T-cell (primary cell): ENCODE measurements at regions not wholly inside any gene's neighbourhood (a gene's known extent, or its start where the extent isn't known, plus 50 kb on each side); places are given as distances from the start of the nearest gene placed in this dataset.

Experiments used
- ATAC-seq, 4 experiments: fragments of 200-7000 bp in 3 of 4; fragments of 150-1000 bp in 1 of 4; cut with Tn5 transposase; replicated peaks in 1 of 4; 1 replicate in 3 of 4; 2 replicates in 1 of 4; pipeline ENCODE4 v1.10.0; 2021; ENCODE audit warnings: moderate library complexity in 3 of 4, mild to moderate bottlenecking in 2 of 4, moderate number of reproducible peaks in 1 of 4
- CTCF ChIA-PET, 2 donors: fragments of 300-600 bp; sonication (Branson Sonifier 250); formaldehyde crosslinking; loops; one replicate each; lab custom pipeline; 2022; ENCODE audit warnings: antibody characterized with exemption in 2 of 2; lab: Charles Lee
- POLR2A ChIA-PET, 2 donors: fragments of 300-600 bp; sonication (Branson Sonifier 250); formaldehyde crosslinking; loops; one replicate each; lab custom pipeline; 2022; ENCODE audit warnings: antibody characterized with exemption in 2 of 2; lab: Charles Lee
- DNase-seq, 35 experiments: peaks; one replicate each; pipeline versions ENCODE4 v3.0.0 to v3.0.0-alpha.2; 2013 to 2023
- H3K27ac ChIP-seq: one replicate; pipeline ENCODE4 v1.5.1; 2013; ENCODE audit warnings: low read length
- H3K27me3 ChIP-seq, 2 experiments: replicated peaks in 1 of 2; 1 replicate in 1 of 2; 2 replicates in 1 of 2; pipeline versions ENCODE4 v1.6.1 to v1.7.0; 2013; ENCODE audit warnings: low read length in 1 of 2, mixed read lengths in 1 of 2; ENCODE audit not compliant: control insufficient read depth in 2 of 2, insufficient read depth in 2 of 2; ENCODE audit errors: extremely low read depth in 1 of 2
- H3K36me3 ChIP-seq, 2 donors: 1 replicate in 1 of 2; 2 replicates in 1 of 2; pipeline versions ENCODE4 v1.6.1 to v1.7.0; 2013; ENCODE audit warnings: low read length in 1 of 2; ENCODE audit not compliant: control insufficient read depth in 2 of 2, insufficient read depth in 1 of 2; ENCODE audit errors: extremely low read depth in 1 of 2
- H3K4me1 ChIP-seq, 2 experiments: 1 replicate in 1 of 2; 2 replicates in 1 of 2; pipeline versions ENCODE4 v1.6.1 to v1.7.0; 2013; ENCODE audit warnings: low read length in 2 of 2, mixed read lengths in 1 of 2; ENCODE audit not compliant: insufficient read depth in 2 of 2, control insufficient read depth in 1 of 2; ENCODE audit errors: extremely low read depth in 1 of 2
- H3K4me3 ChIP-seq, 2 donors: 1 replicate in 1 of 2; 2 replicates in 1 of 2; pipeline versions ENCODE4 v1.5.1 to v1.7.0; 2013; ENCODE audit warnings: mild to moderate bottlenecking in 2 of 2, low read length in 1 of 2, moderate library complexity in 1 of 2; ENCODE audit not compliant: control insufficient read depth in 1 of 2; ENCODE audit errors: extremely low read depth in 1 of 2
- H3K9me3 ChIP-seq: 2 replicates; pipeline ENCODE4 v1.7.0; 2013
- H3K27ac Mint-ChIP-seq, 2 donors: one replicate each; pipeline ENCODE4 v1.8.0; 2020 to 2021; ENCODE audit warnings: mild to moderate bottlenecking in 2 of 2, mixed read lengths in 2 of 2
- H3K27me3 Mint-ChIP-seq, 2 donors: one replicate each; pipeline ENCODE4 v1.8.0; 2021 to 2022; ENCODE audit warnings: mixed read lengths in 2 of 2
- H3K36me3 Mint-ChIP-seq: one replicate; pipeline ENCODE4 v1.8.0; 2021; ENCODE audit warnings: mixed read lengths
- H3K4me1 Mint-ChIP-seq, 3 donors: one replicate each; pipeline ENCODE4 v1.8.0; 2020 to 2022; ENCODE audit warnings: mixed read lengths in 3 of 3, mild to moderate bottlenecking in 1 of 3
- H3K4me3 Mint-ChIP-seq, 3 donors: one replicate each; pipeline ENCODE4 v1.8.0; 2020 to 2022; ENCODE audit warnings: mild to moderate bottlenecking in 3 of 3, mixed read lengths in 3 of 3, moderate library complexity in 3 of 3
- H3K9me3 Mint-ChIP-seq, 3 donors: one replicate each; pipeline ENCODE4 v1.8.0; 2020 to 2022; ENCODE audit warnings: mixed read lengths in 3 of 3
- WGBS: methylation state at CpG from one replicate; pipeline ENCODE4 v1.1.5; 2013; ENCODE audit warnings: missing lambda C conversion rate; ENCODE audit not compliant: insufficient coverage; 5-methylcytosine and 5-hydroxymethylcytosine counted together

DNA sequence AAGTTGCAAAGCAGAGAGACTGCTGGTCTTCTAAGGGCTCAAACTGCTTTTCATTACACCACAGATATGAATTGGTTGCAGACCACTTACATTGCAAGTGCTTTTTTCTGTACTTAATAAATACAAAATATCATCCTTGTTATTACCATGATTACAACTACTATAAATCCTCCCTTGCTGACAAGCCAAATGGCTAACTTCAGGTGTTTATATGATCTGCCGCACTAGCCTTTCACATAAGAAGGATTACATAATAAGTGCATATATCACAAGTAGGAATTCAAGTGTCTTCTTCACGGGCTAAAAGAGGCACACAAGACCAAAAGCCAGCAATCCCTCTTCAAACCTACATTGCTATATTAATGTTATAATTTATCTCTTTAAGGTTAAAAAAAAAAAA is 373.0 kb downstream of the ZEB2 start:
- H3K36me3 ChIP-seq, result no peaks in the 10 kb centered on the region
- DNase-seq (no peak), ATAC-seq (no peak)
- ChIA-PET POLR2A (no interaction called here), CTCF (no interaction called here)
- WGBS, result no CpG with 5 or more reads among the region's 2 CpGs
- Mint-ChIP-seq H3K27ac (no peak overlapping the region), H3K36me3 (peaks cover 17% of the 10 kb centered on the region), H3K9me3 (no peaks in the 10 kb centered on the region), H3K4me3 (no peak overlapping the region), H3K27me3 (no peaks in the 10 kb centered on the region), H3K4me1 (no peaks in the 10 kb centered on the region)
- H3K27me3 ChIP-seq, result no peaks in the 10 kb centered on the region
- H3K4me1 ChIP-seq, result no peaks in the 10 kb centered on the region
- H3K27ac ChIP-seq, result no peak overlapping the region
- H3K4me3 ChIP-seq, result no peak overlapping the region
- H3K9me3 ChIP-seq, result no peaks in the 10 kb centered on the region

DNA sequence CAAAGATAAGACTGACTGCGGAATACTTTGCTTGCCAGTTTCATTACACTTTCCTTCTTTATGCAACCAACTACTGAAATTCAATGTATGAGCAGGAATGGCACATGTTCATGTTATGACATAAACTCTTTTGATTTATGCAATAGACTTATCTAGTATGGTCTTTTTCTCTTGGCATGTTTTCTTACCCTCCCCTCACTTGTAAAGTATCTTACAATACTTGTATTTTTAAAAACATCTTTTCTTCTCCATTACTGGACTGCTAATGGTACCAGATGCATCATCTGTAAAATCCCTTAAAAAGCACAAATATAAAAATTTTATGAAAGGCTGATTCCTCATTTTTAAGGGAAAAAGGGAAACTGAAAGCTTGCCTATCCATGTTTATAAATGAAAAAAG is 373.8 kb downstream of the ZEB2 start:
- no peaks in the 10 kb centered on the region for H3K36me3 ChIP-seq
- peaks cover 22% of the 10 kb centered on the region for H3K36me3 Mint-ChIP-seq
- H3K4me1 ChIP-seq, result no peaks in the 10 kb centered on the region
- ATAC-seq (no peak), DNase-seq (no peak)
- ChIA-PET CTCF (no interaction called here), POLR2A (interaction anchor here (0.5 to 0.7 kb wide), 3 partner anchors 9 to 107 kb away, joined by 3 to 7 read pairs (median 4); no protein-coding TSS in a partner anchor)
- no peaks in the 10 kb centered on the region for H3K9me3 ChIP-seq
- H3K4me3 ChIP-seq, result no peak overlapping the region
- no peak overlapping the region for H3K4me3 Mint-ChIP-seq
- no peaks in the 10 kb centered on the region for H3K9me3 Mint-ChIP-seq
- H3K27me3 ChIP-seq, result no peaks in the 10 kb centered on the region
- no CpG with 5 or more reads among the region's 1 CpG for WGBS
- H3K27me3 Mint-ChIP-seq, result no peaks in the 10 kb centered on the region
- H3K27ac ChIP-seq, result no peak overlapping the region
- H3K27ac Mint-ChIP-seq, result no peak overlapping the region
- no peaks in the 10 kb centered on the region for H3K4me1 Mint-ChIP-seq

DNA sequence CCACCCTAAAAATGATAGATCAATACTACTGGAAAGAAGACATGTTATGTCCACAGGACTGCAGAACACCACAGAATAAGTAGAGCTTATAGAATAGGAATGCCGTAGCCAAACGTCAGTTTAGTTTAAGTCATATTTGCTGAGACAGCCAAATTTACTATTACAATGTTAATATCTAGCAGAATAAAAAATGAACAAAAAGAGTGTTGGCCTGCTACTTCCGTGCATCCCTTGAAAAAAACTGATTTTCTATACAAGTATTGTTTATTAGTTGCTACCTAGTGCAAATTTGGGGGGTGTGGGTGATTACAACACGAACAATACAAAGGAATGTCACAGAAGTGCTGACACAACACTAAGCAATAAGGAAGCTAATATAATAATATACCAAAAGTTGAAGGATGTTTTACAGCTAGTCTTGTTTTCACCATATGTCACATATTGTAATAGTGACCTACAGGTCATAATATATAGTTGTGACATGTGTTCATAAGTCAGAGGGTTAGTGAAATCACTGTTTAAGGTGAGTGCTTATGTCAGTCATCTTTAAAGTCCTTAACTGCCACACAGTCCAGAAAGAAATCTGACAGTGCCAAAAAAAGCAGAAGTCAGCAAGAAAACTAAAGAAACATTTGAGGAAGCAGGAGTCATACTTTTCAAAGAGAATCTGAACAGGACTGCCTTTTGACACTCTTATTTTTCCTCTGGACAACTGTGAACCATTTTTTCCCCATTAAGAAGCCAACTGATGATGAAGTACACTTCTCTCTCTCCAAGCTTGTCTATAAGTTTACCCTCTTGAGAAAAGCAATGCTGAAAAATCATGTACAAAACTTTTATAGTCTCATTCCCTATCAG is 376.4 kb downstream of the ZEB2 start:
- POLR2A ChIA-PET, result no interaction called here
- Mint-ChIP-seq H3K36me3 (peaks cover 34% of the 10 kb centered on the region), H3K4me1 (no peaks in the 10 kb centered on the region), H3K4me3 (no peak overlapping the region), H3K27me3 (no peaks in the 10 kb centered on the region), H3K27ac (no peak overlapping the region), H3K9me3 (no peaks in the 10 kb centered on the region)
- no CpG with 5 or more reads among the region's 4 CpGs for WGBS
- DNase-seq (no peak), ATAC-seq (no peak)
- CTCF ChIA-PET, result no interaction called here
- Histone ChIP-seq H3K36me3 (no peaks in the 10 kb centered on the region), H3K4me3 (no peak overlapping the region), H3K4me1 (no peaks in the 10 kb centered on the region), H3K27me3 (no peaks in the 10 kb centered on the region), H3K9me3 (no peaks in the 10 kb centered on the region), H3K27ac (no peak overlapping the region)

DNA sequence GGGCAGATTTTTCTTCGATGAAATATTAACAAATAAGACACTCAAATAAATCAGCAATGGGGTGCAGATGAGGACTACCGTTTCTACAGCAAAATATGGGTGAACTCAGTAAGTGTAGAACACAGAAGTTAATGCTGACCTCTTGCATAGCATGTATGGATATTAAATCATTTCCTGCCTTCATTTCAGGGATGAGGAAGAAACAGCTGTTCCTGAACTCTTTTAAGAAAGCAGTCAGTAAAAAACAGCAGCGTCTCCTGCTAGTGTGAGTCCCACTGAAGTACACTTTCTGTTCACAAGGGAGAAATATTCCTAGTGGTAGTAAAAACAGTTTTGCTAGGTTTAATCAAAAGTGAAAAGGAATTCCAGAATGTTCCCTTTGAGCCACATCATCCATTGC is 379.0 kb downstream of the ZEB2 start:
- Mint-ChIP-seq H3K4me3 (no peak overlapping the region), H3K27ac (no peak overlapping the region), H3K4me1 (no peaks in the 10 kb centered on the region), H3K9me3 (no peaks in the 10 kb centered on the region), H3K27me3 (no peaks in the 10 kb centered on the region), H3K36me3 (peaks cover 49% of the 10 kb centered on the region)
- 100% methylated on average over 1 of the region's 3 CpGs for WGBS
- no peaks in the 10 kb centered on the region for H3K27me3 ChIP-seq
- H3K36me3 ChIP-seq, result no peaks in the 10 kb centered on the region
- CTCF ChIA-PET, result no interaction called here
- POLR2A ChIA-PET, result no interaction called here
- no peaks in the 10 kb centered on the region for H3K4me1 ChIP-seq
- no peak for ATAC-seq
- no peaks in the 10 kb centered on the region for H3K9me3 ChIP-seq
- H3K27ac ChIP-seq, result no peak overlapping the region
- no peak overlapping the region for H3K4me3 ChIP-seq
- DNase-seq, result no peak

DNA sequence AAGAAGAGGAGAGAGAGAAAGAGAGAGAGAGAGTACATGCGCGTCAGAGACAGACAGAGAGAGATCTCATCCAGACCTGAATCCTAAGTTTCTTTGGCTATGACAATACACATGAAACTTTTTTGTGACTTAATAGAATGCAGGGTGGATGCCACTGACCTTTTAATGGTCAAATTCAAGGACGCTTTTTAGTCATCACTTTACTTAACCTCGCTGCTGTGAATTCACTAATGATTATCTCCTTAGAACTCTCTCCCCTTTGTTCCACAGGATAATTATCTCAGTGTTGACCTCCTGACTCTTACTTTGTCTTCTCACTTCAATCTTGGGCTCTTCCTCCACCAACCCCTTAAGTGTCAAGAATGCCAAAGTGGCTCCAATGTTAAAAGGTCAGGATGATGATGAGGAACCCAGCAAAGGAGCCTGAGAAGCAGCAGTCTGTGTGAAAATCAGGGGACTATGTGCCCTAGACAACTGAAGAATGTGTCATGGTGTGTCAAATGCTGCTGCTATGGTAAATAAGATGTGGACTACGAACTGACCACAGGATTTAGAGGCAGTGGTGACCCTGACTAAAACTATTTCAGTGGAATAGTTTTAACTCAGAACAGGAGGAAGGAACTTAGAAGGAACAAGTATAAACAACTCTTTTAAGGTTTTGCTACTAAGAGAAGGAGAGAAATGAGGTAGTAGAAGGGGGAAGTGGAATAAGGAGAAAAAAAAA is 382.1 kb downstream of the ZEB2 start:
- Mint-ChIP-seq H3K9me3 (no peaks in the 10 kb centered on the region), H3K36me3 (peaks cover 41% of the 10 kb centered on the region), H3K4me3 (no peak overlapping the region), H3K27ac (no peak overlapping the region), H3K27me3 (no peaks in the 10 kb centered on the region), H3K4me1 (no peaks in the 10 kb centered on the region)
- no peaks in the 10 kb centered on the region for H3K27me3 ChIP-seq
- POLR2A ChIA-PET, result no interaction called here
- no peak overlapping the region for H3K4me3 ChIP-seq
- no peak for ATAC-seq
- DNase-seq, result no peak
- no peaks in the 10 kb centered on the region for H3K9me3 ChIP-seq
- no peaks in the 10 kb centered on the region for H3K36me3 ChIP-seq
- H3K4me1 ChIP-seq, result no peaks in the 10 kb centered on the region
- no peak overlapping the region for H3K27ac ChIP-seq
- CTCF ChIA-PET, result no interaction called here
- 83% methylated on average over 1 of the region's 5 CpGs for WGBS

DNA sequence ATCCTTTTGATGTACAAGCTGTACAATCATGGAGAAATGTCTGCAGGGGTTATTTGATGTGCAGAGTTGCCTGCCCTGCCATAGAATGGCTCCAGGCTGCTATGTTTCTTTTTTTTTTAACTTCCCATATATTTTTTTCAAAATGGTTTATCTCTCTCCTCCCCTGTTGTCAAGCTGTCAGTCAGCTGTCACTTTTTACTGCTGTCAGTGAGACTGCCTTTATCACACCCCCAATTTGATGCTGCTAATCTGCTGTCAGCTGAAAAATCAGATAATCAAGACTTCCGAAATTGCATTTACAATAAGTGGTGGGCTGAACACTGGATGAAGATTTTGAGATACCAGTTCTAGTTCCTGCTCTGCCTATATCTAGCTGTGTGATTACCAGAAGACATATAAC is 382.6 kb downstream of the ZEB2 start:
- no peak overlapping the region for H3K4me3 ChIP-seq
- CTCF ChIA-PET, result no interaction called here
- no peak for DNase-seq
- H3K4me3 Mint-ChIP-seq, result no peak overlapping the region
- no peak for ATAC-seq
- no peaks in the 10 kb centered on the region for H3K27me3 ChIP-seq
- H3K9me3 ChIP-seq, result no peaks in the 10 kb centered on the region
- peaks cover 39% of the 10 kb centered on the region for H3K36me3 Mint-ChIP-seq
- no peaks in the 10 kb centered on the region for H3K9me3 Mint-ChIP-seq
- H3K36me3 ChIP-seq, result no peaks in the 10 kb centered on the region
- POLR2A ChIA-PET, result interaction anchor here in 1 of 2 donors (0.6 kb wide), 1 partner anchor 160 kb away, joined by 3 read pairs; no protein-coding TSS in a partner anchor
- no peaks in the 10 kb centered on the region for H3K4me1 Mint-ChIP-seq
- no peak overlapping the region for H3K27ac Mint-ChIP-seq
- WGBS, result no CpG with 5 or more reads among the region's 1 CpG
- no peaks in the 10 kb centered on the region for H3K4me1 ChIP-seq
- no peak overlapping the region for H3K27ac ChIP-seq
- H3K27me3 Mint-ChIP-seq, result no peaks in the 10 kb centered on the region
